ENCODE measurements at regions not wholly inside any gene's neighbourhood (a gene's known extent, or its start where the extent isn't known, plus 50 kb on each side); places are given as distances from the start of the nearest gene placed in this dataset.
"Not testable (repeated sequence)": the region's sequence is repeated elsewhere in the genome, so short reads cannot be mapped to it uniquely, and the experiment has no call there.

GRCh38 chr13:42485272-42485671, 88.7 kb upstream of the TNFSF11 start:
- no peak for DNase-seq

GRCh38 chr13:42486711-42487198, 87.2 kb upstream of the TNFSF11 start:
- no peak for DNase-seq

GRCh38 chr13:42487221-42487620, 86.7 kb upstream of the TNFSF11 start:
- no peak for DNase-seq

GRCh38 chr13:42490676-42491075, 83.3 kb upstream of the TNFSF11 start:
- DNase-seq: no peak

- no peak for DNase-seq
Observed at GRCh38 chr13:42492372-42492920, 81.5 kb upstream of the TNFSF11 start.

GRCh38 chr13:42494157-42494556, 79.8 kb upstream of the TNFSF11 start:
- DNase-seq: no peak

- no peak for DNase-seq
Observed at GRCh38 chr13:42495255-42495654, 78.7 kb upstream of the TNFSF11 start.

GRCh38 chr13:42495751-42496150, 78.2 kb upstream of the TNFSF11 start:
- DNase-seq: no peak

GRCh38 chr13:42496926-42497554, 76.9 kb upstream of the TNFSF11 start:
- not testable (repeated sequence) for DNase-seq

- peak; percentile 20 for DNase-seq
Observed at GRCh38 chr13:42497798-42498197, 76.2 kb upstream of the TNFSF11 start.

GRCh38 chr13:42498521-42498920, 75.4 kb upstream of the TNFSF11 start:
- no peak for DNase-seq

All from 8988T (cell line).